GM19467 (cell line): ENCODE measurements at regions not wholly inside any gene's neighbourhood (a gene's known extent, or its start where the extent isn't known, plus 50 kb on each side); places are given as distances from the start of the nearest gene placed in this dataset.
"Not testable (repeated sequence)": the region's sequence is repeated elsewhere in the genome, so short reads cannot be mapped to it uniquely, and the experiment has no call there.

Source experiments
- ATAC-seq: cut with Tn5 transposase; IDR thresholded peaks from one replicate; pipeline ENCODE4 v1.9.1; 2021; ENCODE audit warnings: mild to moderate bottlenecking, moderate library complexity; ENCODE audit not compliant: unreplicated experiment

- ATAC-seq = not testable (repeated sequence)
These were observed 474.2 kb upstream of the MDGA2 start for GRCh38 chr14:48149624-48150023.

- ATAC-seq = no peak
These were observed 465.4 kb upstream of the MDGA2 start for GRCh38 chr14:48140804-48141203.

- ATAC-seq = no peak
These were observed 454.1 kb upstream of the MDGA2 start for GRCh38 chr14:48129472-48129871.

GRCh38 chr14:48127674-48128073 lies 452.3 kb upstream of the MDGA2 start:
- no peak for ATAC-seq

GRCh38 chr14:48125654-48126053 lies 450.2 kb upstream of the MDGA2 start:
- no peak for ATAC-seq

GRCh38 chr14:48113713-48114112 lies 438.3 kb upstream of the MDGA2 start:
- ATAC-seq = no peak

- no peak for ATAC-seq
These were observed 435.7 kb upstream of the MDGA2 start for GRCh38 chr14:48111151-48111550.

GRCh38 chr14:48107646-48108045 lies 432.2 kb upstream of the MDGA2 start:
- ATAC-seq = no peak

- ATAC-seq = no peak
These were observed 421.5 kb upstream of the MDGA2 start for GRCh38 chr14:48096897-48097296.

- ATAC-seq = no peak
These were observed 411.1 kb upstream of the MDGA2 start for GRCh38 chr14:48086516-48086915.

GRCh38 chr14:48075487-48075886 lies 400.1 kb upstream of the MDGA2 start:
- ATAC-seq = no peak

GRCh38 chr14:48052973-48053372 lies 377.6 kb upstream of the MDGA2 start:
- ATAC-seq = no peak

- no peak for ATAC-seq
These were observed 360.4 kb upstream of the MDGA2 start for GRCh38 chr14:48035836-48036235.

GRCh38 chr14:48027115-48027514 lies 351.7 kb upstream of the MDGA2 start:
- ATAC-seq = no peak

GRCh38 chr14:48023881-48024280 lies 348.5 kb upstream of the MDGA2 start:
- no peak for ATAC-seq

GRCh38 chr14:48011484-48011883 lies 336.1 kb upstream of the MDGA2 start:
- ATAC-seq = not testable (repeated sequence)

- no peak for ATAC-seq
These were observed 333.2 kb upstream of the MDGA2 start for GRCh38 chr14:48008646-48009045.

- no peak for ATAC-seq
These were observed 330.6 kb upstream of the MDGA2 start for GRCh38 chr14:48005986-48006385.

GRCh38 chr14:47993883-47994282 lies 318.5 kb upstream of the MDGA2 start:
- ATAC-seq = no peak

GRCh38 chr14:47988175-47988574 lies 312.8 kb upstream of the MDGA2 start:
- no peak for ATAC-seq

- no peak for ATAC-seq
These were observed 303.5 kb upstream of the MDGA2 start for GRCh38 chr14:47978871-47979270.

GRCh38 chr14:47976139-47976538 lies 300.7 kb upstream of the MDGA2 start:
- ATAC-seq = no peak

GRCh38 chr14:47966076-47966810 lies 290.8 kb upstream of the MDGA2 start:
- no peak for ATAC-seq
